ENCODE measurements at regions not wholly inside any gene's neighbourhood (a gene's known extent, or its start where the extent isn't known, plus 50 kb on each side); places are given as distances from the start of the nearest gene placed in this dataset.

DNA sequence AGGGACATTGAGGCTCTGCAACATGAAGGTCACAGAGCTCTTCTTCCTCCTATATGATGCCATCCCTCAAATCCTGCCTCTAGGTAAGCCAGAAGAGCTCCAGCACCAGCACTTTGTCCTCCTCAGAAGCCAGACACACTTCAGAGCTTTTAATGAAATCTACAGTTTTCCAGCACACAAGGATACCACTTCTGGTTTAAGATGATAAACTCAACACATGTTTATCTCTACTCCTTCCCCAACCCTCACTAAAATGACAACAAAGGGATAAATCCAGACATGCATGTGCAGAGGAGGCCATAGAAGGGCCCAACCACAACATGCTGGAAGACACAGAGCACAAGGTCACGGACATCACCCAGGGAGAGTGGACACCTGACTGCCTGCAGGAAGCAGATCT, 195.3 kb downstream of the USP12 start:
- H3K4me3 ChIP-seq (ENCODE audit: low read length) = no peak overlapping the region
- H3K27ac ChIP-seq (ENCODE audit: low read depth, low read length) = no peak overlapping the region
- H3K9ac ChIP-seq (ENCODE audit: extremely low read depth, low read length, poor library complexity, severe bottlenecking) = no peak overlapping the region
- DNase-seq = no peak
- H3K27me3 ChIP-seq (ENCODE audit: control insufficient read depth, insufficient read depth, low read length, poor library complexity, severe bottlenecking) = no peaks in the 10 kb centered on the region
- Mint-ChIP-seq H3K4me3 (no peak overlapping the region), H3K9me3 (no peaks in the 10 kb centered on the region), H3K27ac (no peak overlapping the region), H3K27me3 (ENCODE audit: insufficient read depth) (peaks cover 4% of the 10 kb centered on the region), H3K4me1 (peaks cover 40% of the 10 kb centered on the region), H3K36me3 (ENCODE audit: low read depth) (no peaks in the 10 kb centered on the region)
- peaks cover 17% of the 10 kb centered on the region for H3K4me1 ChIP-seq (ENCODE audit: control insufficient read depth, insufficient read depth, low read length)
- H3K9me3 ChIP-seq (ENCODE audit: control insufficient read depth, low read length) = no peaks in the 10 kb centered on the region
- no peaks in the 10 kb centered on the region for H3K36me3 ChIP-seq (ENCODE audit: control insufficient read depth, insufficient read depth, low read length)
- WGBS, 2 experiments (ENCODE audit: insufficient coverage in 1 of 2, insufficient read length in 1 of 2) = 95 to 100% methylated on average over 1 of the region's 1 CpG
- TF ChIP-seq, protein P1, sequence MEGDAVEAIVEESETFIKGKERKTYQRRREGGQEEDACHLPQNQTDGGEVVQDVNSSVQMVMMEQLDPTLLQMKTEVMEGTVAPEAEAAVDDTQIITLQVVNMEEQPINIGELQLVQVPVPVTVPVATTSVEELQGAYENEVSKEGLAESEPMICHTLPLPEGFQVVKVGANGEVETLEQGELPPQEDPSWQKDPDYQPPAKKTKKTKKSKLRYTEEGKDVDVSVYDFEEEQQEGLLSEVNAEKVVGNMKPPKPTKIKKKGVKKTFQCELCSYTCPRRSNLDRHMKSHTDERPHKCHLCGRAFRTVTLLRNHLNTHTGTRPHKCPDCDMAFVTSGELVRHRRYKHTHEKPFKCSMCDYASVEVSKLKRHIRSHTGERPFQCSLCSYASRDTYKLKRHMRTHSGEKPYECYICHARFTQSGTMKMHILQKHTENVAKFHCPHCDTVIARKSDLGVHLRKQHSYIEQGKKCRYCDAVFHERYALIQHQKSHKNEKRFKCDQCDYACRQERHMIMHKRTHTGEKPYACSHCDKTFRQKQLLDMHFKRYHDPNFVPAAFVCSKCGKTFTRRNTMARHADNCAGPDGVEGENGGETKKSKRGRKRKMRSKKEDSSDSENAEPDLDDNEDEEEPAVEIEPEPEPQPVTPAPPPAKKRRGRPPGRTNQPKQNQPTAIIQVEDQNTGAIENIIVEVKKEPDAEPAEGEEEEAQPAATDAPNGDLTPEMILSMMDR (conservative IDR thresholded peaks at IDR 0.05) = no peak

DNA sequence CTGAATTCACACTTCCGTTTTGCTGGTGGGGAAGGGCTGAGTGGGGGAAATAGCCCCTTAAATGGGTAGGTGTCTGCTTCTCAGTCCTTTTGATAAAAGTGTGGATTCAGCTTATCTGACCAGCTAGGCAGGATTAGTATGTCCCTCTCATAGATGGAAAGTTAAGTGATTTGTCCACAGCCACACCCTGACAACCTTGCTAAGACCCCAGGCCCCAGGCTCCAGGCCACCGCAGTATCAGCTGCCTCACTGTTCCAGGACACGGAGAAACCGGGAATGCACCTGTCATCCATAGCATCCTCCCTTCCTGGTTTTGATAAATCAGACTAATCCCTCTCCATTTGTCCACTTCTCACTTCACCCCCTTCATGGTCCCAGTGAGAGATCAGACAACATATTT, 197.7 kb downstream of the USP12 start:
- Histone ChIP-seq H3K36me3 (ENCODE audit: control insufficient read depth, insufficient read depth, low read length) (no peaks in the 10 kb centered on the region), H3K9me3 (ENCODE audit: control insufficient read depth, low read length) (no peaks in the 10 kb centered on the region), H3K27ac (ENCODE audit: low read depth, low read length) (no peak overlapping the region), H3K4me3 (ENCODE audit: low read length) (no peak overlapping the region), H3K4me1 (ENCODE audit: control insufficient read depth, insufficient read depth, low read length) (peaks cover 10% of the 10 kb centered on the region), H3K27me3 (ENCODE audit: control insufficient read depth, insufficient read depth, low read length, poor library complexity, severe bottlenecking) (no peaks in the 10 kb centered on the region), H3K9ac (ENCODE audit: extremely low read depth, low read length, poor library complexity, severe bottlenecking) (no peak overlapping the region)
- H3K9me3 Mint-ChIP-seq = no peaks in the 10 kb centered on the region
- DNase-seq = no peak
- no peak overlapping the region for H3K4me3 Mint-ChIP-seq
- H3K4me1 Mint-ChIP-seq = peaks cover 35% of the 10 kb centered on the region
- peaks cover 4% of the 10 kb centered on the region for H3K27me3 Mint-ChIP-seq (ENCODE audit: insufficient read depth)
- no peaks in the 10 kb centered on the region for H3K36me3 Mint-ChIP-seq (ENCODE audit: low read depth)
- H3K27ac Mint-ChIP-seq = peak overlapping the region; percentile 27
- WGBS, 2 experiments (ENCODE audit: insufficient coverage in 1 of 2, insufficient read length in 1 of 2) = 68 to 94% methylated on average over 3 to 4 of the region's 4 CpGs
- TF ChIP-seq, protein P1 (conservative IDR thresholded peaks at IDR 0.05) = no peak

DNA sequence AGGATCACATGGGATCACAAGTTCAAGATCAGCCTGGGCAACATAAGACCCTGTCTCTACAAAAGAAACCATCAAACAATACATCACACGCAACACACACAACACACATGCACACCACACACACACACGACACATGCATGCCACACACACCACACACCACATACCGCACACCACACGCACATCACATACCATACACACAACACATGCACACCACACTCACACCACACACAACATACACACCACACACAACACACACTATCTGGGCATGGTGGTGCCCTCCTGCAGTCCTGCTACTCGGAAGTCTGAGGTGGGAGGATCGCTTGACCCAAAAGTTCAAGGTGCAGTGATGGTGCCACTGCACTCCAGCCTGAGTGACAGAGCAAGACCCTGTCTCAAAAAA, 198.3 kb downstream of the USP12 start:
- no peak overlapping the region for H3K9ac ChIP-seq (ENCODE audit: extremely low read depth, low read length, poor library complexity, severe bottlenecking)
- no peaks in the 10 kb centered on the region for H3K36me3 ChIP-seq (ENCODE audit: control insufficient read depth, insufficient read depth, low read length)
- H3K9me3 ChIP-seq (ENCODE audit: control insufficient read depth, low read length) = no peaks in the 10 kb centered on the region
- no peak overlapping the region for H3K4me3 Mint-ChIP-seq
- no peak overlapping the region for H3K4me3 ChIP-seq (ENCODE audit: low read length)
- H3K27ac Mint-ChIP-seq = no peak overlapping the region
- no peaks in the 10 kb centered on the region for H3K27me3 ChIP-seq (ENCODE audit: control insufficient read depth, insufficient read depth, low read length, poor library complexity, severe bottlenecking)
- H3K4me1 ChIP-seq (ENCODE audit: control insufficient read depth, insufficient read depth, low read length) = peaks cover 16% of the 10 kb centered on the region
- no peak overlapping the region for H3K27ac ChIP-seq (ENCODE audit: low read depth, low read length)
- H3K36me3 Mint-ChIP-seq (ENCODE audit: low read depth) = no peaks in the 10 kb centered on the region
- no peak for DNase-seq
- TF ChIP-seq, protein P1 (conservative IDR thresholded peaks at IDR 0.05) = no peak
- 79 to 94% methylated on average over 3 to 6 of the region's 6 CpGs for WGBS, 2 experiments (ENCODE audit: insufficient coverage in 1 of 2, insufficient read length in 1 of 2)
- peaks cover 4% of the 10 kb centered on the region for H3K27me3 Mint-ChIP-seq (ENCODE audit: insufficient read depth)
- H3K4me1 Mint-ChIP-seq = peaks cover 35% of the 10 kb centered on the region
- H3K9me3 Mint-ChIP-seq = no peaks in the 10 kb centered on the region
